Endothelial cell of umbilical vein (primary cell): ENCODE measurements at regions not wholly inside any gene's neighbourhood (a gene's known extent, or its start where the extent isn't known, plus 50 kb on each side); places are given as distances from the start of the nearest gene placed in this dataset.

Experiments used
- BruUV-seq: library from RNA; stranded (reverse); fragments of 400-500 nt; replicated peaks from 2 replicates; lab custom pipeline; 2021; lab: Mats Ljungman, UMichigan
- CTCF ChIA-PET: fragments of 300-600, 350-600 bp; sonication (Branson Sonifier 250); formaldehyde crosslinking; loops from one replicate; lab custom pipeline; 2021; ENCODE audit warnings: antibody characterized with exemption, inconsistent platforms; lab: Charles Lee
- POLR2A ChIA-PET: fragments of 300-600, 350-600 bp; sonication (Branson Sonifier 250); formaldehyde crosslinking; loops from one replicate; lab custom pipeline; 2021; ENCODE audit warnings: antibody characterized with exemption, inconsistent platforms; lab: Charles Lee
- DNase-seq: peaks from one replicate; pipeline ENCODE4 v3.0.0-alpha.2; 2011; ENCODE audit warnings: low read depth, low spot score
- FAIRE-seq: peaks from 2 replicates; lab custom pipeline; 2011; peaks lifted over from hg19 to GRCh38; lab: Jason Lieb, UNC
- H2AFZ ChIP-seq: 2 replicates; pipeline ENCODE4 v1.6.0; 2012; ENCODE audit warnings: low read depth, low read length, control low read depth, inconsistent platforms
- H3K27ac ChIP-seq: 2 replicates; pipeline ENCODE4 v1.5.1; 2011; ENCODE audit warnings: low read depth, mild to moderate bottlenecking, control low read depth, low read length, moderate library complexity; ENCODE audit not compliant: insufficient read depth
- H3K27me3 ChIP-seq, 2 experiments: 2 replicates each; pipeline versions ENCODE4 v1.6.0 to v1.6.1; 2011; ENCODE audit warnings: low read length in 2 of 2, mixed read lengths in 1 of 2; ENCODE audit not compliant: control insufficient read depth in 2 of 2, insufficient read depth in 2 of 2
- H3K36me3 ChIP-seq, 2 experiments: 2 replicates in 1 of 2; 3 replicates in 1 of 2; pipeline ENCODE4 v1.5.1; 2011; ENCODE audit warnings: low read length in 2 of 2, mild to moderate bottlenecking in 1 of 2, moderate library complexity in 1 of 2; ENCODE audit not compliant: control insufficient read depth in 2 of 2, insufficient read depth in 2 of 2; ENCODE audit errors: extremely low read depth in 1 of 2
- H3K4me1 ChIP-seq: 3 replicates; pipeline ENCODE4 v1.5.1; 2011; ENCODE audit warnings: mild to moderate bottlenecking, low read length; ENCODE audit not compliant: control insufficient read depth, insufficient read depth; ENCODE audit errors: extremely low read depth
- H3K4me2 ChIP-seq: 2 replicates; pipeline ENCODE4 v1.6.1; 2011; ENCODE audit warnings: low read length, control low read depth, mixed read lengths; ENCODE audit not compliant: insufficient read depth
- H3K4me3 ChIP-seq, 3 experiments: fragments of 200-600 bp in 1 of 3; sonication (generic), shearing (Covaris generic) in 1 of 3; replicated peaks in 1 of 3; 2 replicates each; pipeline ENCODE4 v1.5.1; 2011 to 2016; ENCODE audit warnings: control low read depth in 3 of 3, low read length in 3 of 3, mild to moderate bottlenecking in 2 of 3, inconsistent platforms in 1 of 3, low read depth in 1 of 3, moderate library complexity in 1 of 3; ENCODE audit not compliant: insufficient read depth in 1 of 3
- H3K79me2 ChIP-seq: 2 replicates; pipeline ENCODE4 v1.6.0; 2012; ENCODE audit warnings: low read length, inconsistent platforms; ENCODE audit not compliant: control insufficient read depth, insufficient read depth
- H3K9ac ChIP-seq: replicated peaks from 2 replicates; pipeline ENCODE3; 2011; ENCODE audit warnings: low read length, control low read depth; ENCODE audit not compliant: insufficient read depth; ENCODE audit errors: extremely low read depth
- H3K9me1 ChIP-seq: replicated peaks from 3 replicates; pipeline ENCODE4 v1.6.0; 2011; ENCODE audit warnings: mild to moderate bottlenecking, low read length; ENCODE audit not compliant: control insufficient read depth, insufficient read depth; ENCODE audit errors: extremely low read depth
- H3K9me3 ChIP-seq: replicated peaks from 2 replicates; pipeline ENCODE4 v1.5.1; 2012; ENCODE audit warnings: low read length, inconsistent platforms; ENCODE audit not compliant: control insufficient read depth, insufficient read depth
- H4K20me1 ChIP-seq: replicated peaks from 2 replicates; pipeline ENCODE3; 2011; ENCODE audit warnings: mild to moderate bottlenecking, low read length; ENCODE audit not compliant: control insufficient read depth, insufficient read depth; ENCODE audit errors: extremely low read depth
- CTCF ChIP-seq, 2 donors: IDR thresholded peaks; 1 replicate in 1 of 2; 2 replicates in 1 of 2; pipeline ENCODE4 v1.5.1; 2011; ENCODE audit warnings: low read length in 2 of 2, mild to moderate bottlenecking in 2 of 2, moderate library complexity in 2 of 2, control low read depth in 1 of 2, inconsistent platforms in 1 of 2, low read depth in 1 of 2; ENCODE audit not compliant: insufficient read depth in 1 of 2; ENCODE audit errors: extremely low read depth in 1 of 2
- EZH2 ChIP-seq: IDR thresholded peaks from 2 replicates; pipeline ENCODE4 v1.6.1; 2012; ENCODE audit warnings: borderline replicate concordance, low read depth, mild to moderate bottlenecking, moderate library complexity, low read length, inconsistent platforms; ENCODE audit not compliant: severe bottlenecking
- FOS ChIP-seq: IDR thresholded peaks from 2 replicates; pipeline ENCODE4 v1.6.1; 2011; ENCODE audit warnings: mild to moderate bottlenecking, low read length, moderate library complexity, borderline replicate concordance; ENCODE audit not compliant: insufficient read depth
- GATA2 ChIP-seq: IDR thresholded peaks from 2 replicates; pipeline ENCODE4 v1.7.0; 2011; ENCODE audit warnings: low read depth, mild to moderate bottlenecking, moderate library complexity, mixed read lengths, low read length; ENCODE audit not compliant: insufficient read length, insufficient read depth
- JUN ChIP-seq: IDR thresholded peaks from 2 replicates; pipeline ENCODE4 v1.6.1; 2011; ENCODE audit warnings: borderline replicate concordance, low read depth; ENCODE audit not compliant: insufficient read length, insufficient read depth
- MAX ChIP-seq: IDR thresholded peaks from 2 replicates; pipeline ENCODE4 v1.6.1; 2011; ENCODE audit not compliant: insufficient read depth, insufficient read length
- MYC ChIP-seq: IDR thresholded peaks from one replicate; pipeline ENCODE4 v1.6.1; 2011; ENCODE audit warnings: mild to moderate bottlenecking, low read depth, low read length
- POLR2A ChIP-seq: IDR thresholded peaks from 2 replicates; pipeline ENCODE4 v1.6.1; 2012; ENCODE audit warnings: low read depth, mild to moderate bottlenecking, control low read depth, low read length
- POLR2AphosphoS5 ChIP-seq: IDR thresholded peaks from 2 replicates; pipeline ENCODE4 v1.6.1; 2012; ENCODE audit warnings: low read depth, mild to moderate bottlenecking, control low read depth, low read length, moderate library complexity; ENCODE audit not compliant: insufficient read depth
- dilution Hi-C: fragments of 300-500 bp; cut with MboI; formaldehyde crosslinking; loops from one replicate; pipeline ENCODE4 v1.15.0; 2019; ENCODE audit warnings: low sequenced_read_pairs; ENCODE audit not compliant: extremely low pct_ligation_motif_present
- intact Hi-C: fragments of 100-400 bp; cut with micrococcal nuclease; formaldehyde crosslinking; loops from one replicate; pipeline ENCODE4 v1.10.0; 2022

- Histone ChIP-seq H3K27ac (no peak overlapping the region), H3K9me3 (peaks cover 1% of the 10 kb centered on the region), H3K9me1 (no peaks in the 10 kb centered on the region), H3K9ac (no peak overlapping the region), H3K4me2 (no peak overlapping the region), H3K79me2 (no peaks in the 10 kb centered on the region), H3K36me3 (no peaks in the 10 kb centered on the region), H2AFZ (no peak overlapping the region), H3K4me1 (no peaks in the 10 kb centered on the region), H3K4me3 (no peak overlapping the region), H3K27me3 (no peaks in the 10 kb centered on the region), H4K20me1 (no peaks in the 10 kb centered on the region)
- TF ChIP-seq GATA2 (no peak), MAX (no peak), CTCF (IDR thresholded peaks at IDR 0.05; ENCODE audit: extremely low read depth in 1 of 2, insufficient read depth in 1 of 2, low read depth in 1 of 2, low read length in 2 of 2) (no peak), JUN (no peak), FOS (no peak), POLR2AphosphoS5 (no peak), POLR2A (no peak), EZH2 (no peak), MYC (no peak)
- BruUV-seq = no TSS peak
- POLR2A ChIA-PET = no interaction called here
- dilution Hi-C loops = no loop called here
- intact Hi-C loops = no loop called here
- DNase-seq (no peak), FAIRE-seq (no peak)
- CTCF ChIA-PET = no interaction called here
These were observed 90.8 kb upstream of the UQCRFS1 start for GRCh38 chr19:29303719-29304090.
